HCT116 (cell line): ENCODE measurements at regions not wholly inside any gene's neighbourhood (a gene's known extent, or its start where the extent isn't known, plus 50 kb on each side); places are given as distances from the start of the nearest gene placed in this dataset.

Source experiments
- ATAC-seq: fragments of 200-7000 bp; cut with Tn5 transposase; 2 replicates; pipeline ENCODE4 v1.9.1; 2020; ENCODE audit warnings: mild to moderate bottlenecking, moderate library complexity
- BruUV-seq: library from RNA; stranded (reverse); fragments of 400-500 nt; replicated peaks from 2 replicates; lab custom pipeline; 2021; lab: Mats Ljungman, UMichigan
- CTCF ChIA-PET: fragments of 300-600 bp; sonication (Branson Sonifier 250); formaldehyde crosslinking; loops from one replicate; lab custom pipeline; 2021; ENCODE audit warnings: antibody characterized with exemption; lab: Charles Lee
- POLR2A ChIA-PET: fragments of 300-600, 350-600 bp; sonication (Branson Sonifier 250); formaldehyde crosslinking; loops from one replicate; lab custom pipeline; 2021; ENCODE audit warnings: antibody characterized with exemption; lab: Charles Lee
- RAD21 ChIA-PET, 2 experiments: fragments of 300-600 bp; sonication (Branson Sonifier 250); formaldehyde crosslinking; loops; one replicate each; lab custom pipeline; 2023; ENCODE audit warnings: low total read pairs in 2 of 2; ENCODE audit not compliant: uncharacterized antibody in 2 of 2, unreplicated experiment in 2 of 2, low non-redundant PET in 1 of 2; lab: Charles Lee
- DNase-seq: peaks from one replicate; pipeline ENCODE4 v3.0.0-alpha.2; 2010; ENCODE audit warnings: low read depth, low spot score
- H2AFZ ChIP-seq: fragments of 200-600 bp; shearing (Covaris generic), sonication (generic); 2 replicates; pipeline ENCODE4 v1.6.1; 2017; ENCODE audit warnings: low read depth, mixed run types, mixed read lengths, antibody characterized with exemption, low read length; ENCODE audit not compliant: poor library complexity, severe bottlenecking
- H3K27ac ChIP-seq: 2 replicates; pipeline ENCODE4 v1.5.1; 2012; ENCODE audit warnings: low read depth, low read length
- H3K27me3 ChIP-seq: fragments of 200-600 bp; sonication (generic); 2 replicates; pipeline ENCODE4 v1.6.1; 2016; ENCODE audit warnings: mixed run types, low read length, mixed read lengths; ENCODE audit not compliant: insufficient read depth
- H3K36me3 ChIP-seq, 2 experiments: fragments of 200-500 bp in 1 of 2; fragments of 200-600 bp in 1 of 2; sonication (Bioruptor generic) in 1 of 2; sonication (generic) in 1 of 2; 2 replicates each; pipeline versions ENCODE4 v1.5.1 to v1.6.1; 2014 to 2016; ENCODE audit warnings: low read length in 2 of 2, inconsistent platforms in 1 of 2, mixed read lengths in 1 of 2, mixed run types in 1 of 2; ENCODE audit not compliant: insufficient read depth in 2 of 2, control insufficient read depth in 1 of 2
- H3K4me1 ChIP-seq, 2 experiments: fragments of 200-600 bp in 1 of 2; sonication (generic) in 1 of 2; 2 replicates each; pipeline versions ENCODE4 v1.5.1 to v1.6.1; 2012 to 2017; ENCODE audit warnings: low read length in 2 of 2, inconsistent platforms in 1 of 2, mild to moderate bottlenecking in 1 of 2, mixed read lengths in 1 of 2, mixed run types in 1 of 2, moderate library complexity in 1 of 2; ENCODE audit not compliant: insufficient read depth in 2 of 2, control insufficient read depth in 1 of 2
- H3K4me2 ChIP-seq: fragments of 200-600 bp; sonication (generic); 2 replicates; pipeline ENCODE4 v1.6.1; 2017; ENCODE audit warnings: mixed run types, low read length, mixed read lengths
- H3K4me3 ChIP-seq, 2 experiments: fragments of 200-600 bp in 1 of 2; sonication (generic) in 1 of 2; replicated peaks in 1 of 2; 2 replicates each; pipeline ENCODE4 v1.5.1; 2011 to 2016; ENCODE audit warnings: low read length in 2 of 2, control low read depth in 1 of 2, low read depth in 1 of 2, mild to moderate bottlenecking in 1 of 2, mixed read lengths in 1 of 2, mixed run types in 1 of 2
- H3K79me2 ChIP-seq: fragments of 200-600 bp; sonication (generic); 2 replicates; pipeline ENCODE4 v1.6.1; 2017; ENCODE audit warnings: mild to moderate bottlenecking, mixed run types, low read length, moderate library complexity, mixed read lengths; ENCODE audit not compliant: insufficient read depth
- H3K9ac ChIP-seq: fragments of 200-600 bp; sonication (generic); 2 replicates; pipeline ENCODE4 v1.6.1; 2016; ENCODE audit warnings: low read length, mixed read lengths
- H3K9me2 ChIP-seq: fragments of 200-600 bp; sonication (generic), shearing (Covaris generic); 2 replicates; pipeline ENCODE4 v1.6.1; 2017; ENCODE audit warnings: mixed run types, mild to moderate bottlenecking, moderate library complexity; ENCODE audit not compliant: insufficient read depth
- H3K9me3 ChIP-seq, 2 experiments: fragments of 200-500 bp in 1 of 2; fragments of 200-600 bp in 1 of 2; sonication (Bioruptor generic) in 1 of 2; sonication (generic) in 1 of 2; 2 replicates each; pipeline ENCODE4 v1.6.1; 2014 to 2017; ENCODE audit warnings: low read length in 2 of 2, mixed read lengths in 2 of 2, inconsistent platforms in 1 of 2, low read depth in 1 of 2, mild to moderate bottlenecking in 1 of 2, mixed run types in 1 of 2, moderate library complexity in 1 of 2; ENCODE audit not compliant: control insufficient read depth in 1 of 2, insufficient read depth in 1 of 2
- H4K20me1 ChIP-seq: fragments of 200-600 bp; sonication (generic), shearing (Covaris generic); 2 replicates; pipeline ENCODE4 v1.6.1; 2017; ENCODE audit warnings: mixed run types, mild to moderate bottlenecking, moderate library complexity; ENCODE audit not compliant: insufficient read depth
- CEBPB ChIP-seq: IDR thresholded peaks from 2 replicates; pipeline ENCODE4 v1.6.1; 2012; ENCODE audit warnings: low read depth
- EGR1 ChIP-seq: IDR thresholded peaks from 2 replicates; pipeline ENCODE4 v1.6.1; 2012; ENCODE audit warnings: low read depth
- ELF1 ChIP-seq: IDR thresholded peaks from 2 replicates; pipeline ENCODE4 v1.6.1; 2012; ENCODE audit warnings: low read depth, borderline replicate concordance
- EZH2 ChIP-seq: fragments of 200-600 bp; sonication (generic); IDR thresholded peaks from 2 replicates; pipeline ENCODE4 v1.6.1; 2017; ENCODE audit warnings: antibody characterized with exemption, mixed run types
- EZH2phosphoT487 ChIP-seq: fragments of 200-600 bp; IDR thresholded peaks from 2 replicates; pipeline ENCODE4 v1.6.1; 2018; ENCODE audit warnings: antibody characterized with exemption, borderline replicate concordance
- JUND ChIP-seq: IDR thresholded peaks from 2 replicates; pipeline ENCODE4 v1.6.1; 2012
- MAX ChIP-seq: IDR thresholded peaks from 2 replicates; pipeline ENCODE4 v1.6.1; 2012
- POLR2A ChIP-seq: IDR thresholded peaks from 2 replicates; pipeline ENCODE4 v1.7.0; 2011; ENCODE audit warnings: borderline replicate concordance; ENCODE audit not compliant: insufficient read depth, insufficient read length; ENCODE audit errors: extremely low read depth
- POLR2AphosphoS5 ChIP-seq: IDR thresholded peaks from 2 replicates; pipeline ENCODE4 v1.6.1; 2011; ENCODE audit warnings: mild to moderate bottlenecking, low read depth, low read length, moderate library complexity
- REST ChIP-seq: IDR thresholded peaks from 2 replicates; pipeline ENCODE4 v1.6.1; 2012; ENCODE audit warnings: low read depth
- SIN3A ChIP-seq: IDR thresholded peaks from 2 replicates; pipeline ENCODE4 v1.6.1; 2012; ENCODE audit warnings: low read depth
- SRF ChIP-seq: IDR thresholded peaks from 2 replicates; pipeline ENCODE4 v1.6.1; 2012; ENCODE audit warnings: low read depth
- TCF7L2 ChIP-seq: IDR thresholded peaks from 2 replicates; pipeline ENCODE4 v1.7.0; 2011; ENCODE audit warnings: borderline replicate concordance, inconsistent platforms; ENCODE audit not compliant: insufficient read depth, insufficient read length; ENCODE audit errors: extremely low read depth
- YY1 ChIP-seq: IDR thresholded peaks from 2 replicates; pipeline ENCODE4 v1.6.1; 2011; ENCODE audit warnings: low read length, low read depth, moderate library complexity, mild to moderate bottlenecking; ENCODE audit not compliant: insufficient replicate concordance; ENCODE audit errors: extremely low read depth
- ZBTB33 ChIP-seq: IDR thresholded peaks from 2 replicates; pipeline ENCODE4 v1.6.1; 2011; ENCODE audit warnings: mild to moderate bottlenecking, low read length, moderate library complexity; ENCODE audit not compliant: insufficient replicate concordance; ENCODE audit errors: extremely low read depth
- ZFX ChIP-seq: fragments of 450-650 bp; IDR thresholded peaks from 2 replicates; pipeline ENCODE4 v1.6.1; 2017
- ZNF274 ChIP-seq: fragments of 200-500 bp; sonication (Bioruptor generic); IDR thresholded peaks from 2 replicates; pipeline ENCODE4 v1.6.1; 2014; ENCODE audit warnings: mild to moderate bottlenecking, low read depth, low read length, inconsistent platforms
- intact Hi-C: fragments of 100-400 bp; cut with micrococcal nuclease; formaldehyde crosslinking; loops from 2 replicates; pipeline ENCODE4 v1.10.0; 2022

- no TSS peak for BruUV-seq
- Histone ChIP-seq H2AFZ (no peak overlapping the region), H3K4me2 (no peak overlapping the region), H3K9me3 (peaks cover 6 to 11% of the 10 kb centered on the region in 2 experiments; a peak in 2 of 4 replicates), H3K4me1 (no peaks in the 10 kb centered on the region), H3K27me3 (no peaks in the 10 kb centered on the region), H3K36me3 (no peaks in the 10 kb centered on the region; a peak in 1 of 4 replicates), H4K20me1 (no peaks in the 10 kb centered on the region), H3K9me2 (no peaks in the 10 kb centered on the region), H3K27ac (no peak overlapping the region), H3K4me3 (no peak overlapping the region), H3K9ac (no peak overlapping the region), H3K79me2 (no peaks in the 10 kb centered on the region)
- DNase-seq (no peak), ATAC-seq (no peak)
- intact Hi-C loops: no loop called here
- CTCF ChIA-PET: no interaction called here
- RAD21 ChIA-PET: no interaction called here
- POLR2A ChIA-PET: no interaction called here
- TF ChIP-seq POLR2AphosphoS5 (no peak), YY1 (no peak), ZFX (no peak), ZBTB33 (no peak), ZNF274 (no peak), SRF (no peak)
Observed at GRCh38 chr20:7090811-7091210, 323.3 kb downstream of the BMP2 start.

GRCh38 chr20:7091655-7092054 lies 324.2 kb downstream of the BMP2 start:
- ChIA-PET RAD21 (no interaction called here), CTCF (no interaction called here), POLR2A (no interaction called here)
- Histone ChIP-seq H3K27me3 (no peaks in the 10 kb centered on the region), H3K79me2 (no peaks in the 10 kb centered on the region), H3K27ac (no peak overlapping the region), H3K4me1 (no peaks in the 10 kb centered on the region), H3K9me2 (no peaks in the 10 kb centered on the region), H3K4me3 (no peak overlapping the region), H3K4me2 (no peak overlapping the region), H3K36me3 (no peaks in the 10 kb centered on the region; a peak in 1 of 4 replicates), H2AFZ (no peak overlapping the region), H4K20me1 (no peaks in the 10 kb centered on the region), H3K9ac (no peak overlapping the region), H3K9me3 (peaks cover 6 to 15% of the 10 kb centered on the region in 2 experiments; a peak in 2 of 4 replicates)
- no peak for DNase-seq
- BruUV-seq: no TSS peak
- ATAC-seq: no peak
- intact Hi-C loops: no loop called here
- TF ChIP-seq EZH2: no peak
- no peak for TF ChIP-seq JUND
- no peak for TF ChIP-seq MAX
- TF ChIP-seq SIN3A: no peak
- no peak for TF ChIP-seq EGR1
- no peak for TF ChIP-seq REST
- no peak for TF ChIP-seq ELF1
- TF ChIP-seq EZH2phosphoT487: no peak
- no peak for TF ChIP-seq POLR2A
- no peak for TF ChIP-seq CEBPB
- no peak for TF ChIP-seq TCF7L2
